Fibroblast of lung (primary cell): ENCODE measurements at regions not wholly inside any gene's neighbourhood (a gene's known extent, or its start where the extent isn't known, plus 50 kb on each side); places are given as distances from the start of the nearest gene placed in this dataset.
A peak's percentile ranks its signal among the peaks of the same experiment; 100 is the strongest.

Source experiments
- DNase-seq, 2 donors: peaks; one replicate each; pipeline versions ENCODE4 v3.0.0 to v3.0.0-alpha.2; 2010; ENCODE audit warnings: low read depth in 2 of 2
- H2AFZ ChIP-seq: 2 replicates; pipeline ENCODE4 v1.5.1; 2012; ENCODE audit warnings: low read length, control low read depth, inconsistent platforms
- H3K27ac ChIP-seq: 2 replicates; pipeline ENCODE4 v1.5.1; 2011; ENCODE audit warnings: low read length, control low read depth; ENCODE audit not compliant: insufficient read depth
- H3K27me3 ChIP-seq: 2 replicates; pipeline ENCODE4 v1.5.1; 2011; ENCODE audit warnings: mild to moderate bottlenecking, low read length; ENCODE audit not compliant: control insufficient read depth, insufficient read depth
- H3K36me3 ChIP-seq: 2 replicates; pipeline ENCODE4 v1.5.1; 2011; ENCODE audit warnings: low read length; ENCODE audit not compliant: control insufficient read depth, insufficient read depth
- H3K4me1 ChIP-seq: 2 replicates; pipeline ENCODE4 v1.5.1; 2011; ENCODE audit warnings: low read length; ENCODE audit not compliant: control insufficient read depth, insufficient read depth; ENCODE audit errors: extremely low read depth
- H3K4me2 ChIP-seq: 2 replicates; pipeline ENCODE4 v1.5.1; 2011; ENCODE audit warnings: low read length, control low read depth; ENCODE audit not compliant: insufficient read depth; ENCODE audit errors: extremely low read depth
- H3K4me3 ChIP-seq, 4 experiments: fragments of 200-600 bp in 1 of 4; sonication (generic) in 1 of 4; replicated peaks in 1 of 4; 2 replicates each; pipeline ENCODE4 v1.5.1; 2011 to 2016; ENCODE audit warnings: low read length in 4 of 4, low read depth in 3 of 4, mild to moderate bottlenecking in 3 of 4, control low read depth in 2 of 4, inconsistent platforms in 1 of 4, mixed read lengths in 1 of 4; ENCODE audit not compliant: insufficient read depth in 1 of 4; ENCODE audit errors: control extremely low read depth in 1 of 4
- H3K79me2 ChIP-seq: 2 replicates; pipeline ENCODE4 v1.5.1; 2012; ENCODE audit warnings: mild to moderate bottlenecking, low read length, inconsistent platforms; ENCODE audit not compliant: control insufficient read depth, insufficient read depth
- H3K9ac ChIP-seq: 2 replicates; pipeline ENCODE4 v1.5.1; 2011; ENCODE audit warnings: mild to moderate bottlenecking, low read length, control low read depth; ENCODE audit not compliant: insufficient read depth
- H3K9me3 ChIP-seq: 2 replicates; pipeline ENCODE4 v1.5.1; 2012; ENCODE audit warnings: low read depth, low read length; ENCODE audit not compliant: control insufficient read depth, insufficient read depth
- H4K20me1 ChIP-seq: 2 replicates; pipeline ENCODE4 v1.5.1; 2011; ENCODE audit warnings: low read length; ENCODE audit not compliant: control insufficient read depth, insufficient read depth; ENCODE audit errors: extremely low read depth
- CTCF ChIP-seq, 2 donors: IDR thresholded peaks in 1 of 2; conservative IDR thresholded peaks in 1 of 2; 1 replicate in 1 of 2; 2 replicates in 1 of 2; pipeline ENCODE4 v1.5.1; 2011 to 2012; ENCODE audit warnings: low read length in 2 of 2, control low read depth in 1 of 2, inconsistent platforms in 1 of 2, low read depth in 1 of 2, mild to moderate bottlenecking in 1 of 2
- EZH2 ChIP-seq: IDR thresholded peaks from 2 replicates; pipeline ENCODE4 v1.5.1; 2012; ENCODE audit warnings: low read length, control low read depth, mild to moderate bottlenecking; ENCODE audit errors: missing control alignments

GRCh38 chrX:121832446-121832845 lies 785.0 kb downstream of the GLUD2 start:
- H2AFZ ChIP-seq: no peak overlapping the region
- no peaks in the 10 kb centered on the region for H3K4me1 ChIP-seq
- no peak overlapping the region for H3K4me3 ChIP-seq
- H4K20me1 ChIP-seq: no peaks in the 10 kb centered on the region
- H3K27ac ChIP-seq: no peak overlapping the region
- H3K9ac ChIP-seq: no peak overlapping the region
- H3K36me3 ChIP-seq: no peaks in the 10 kb centered on the region
- H3K27me3 ChIP-seq: no peaks in the 10 kb centered on the region
- no peak for TF ChIP-seq EZH2
- TF ChIP-seq CTCF (conservative IDR thresholded peaks at IDR 0.05 in 1 of 2, IDR thresholded peaks at IDR 0.05 in 1 of 2; ENCODE audit: low read depth in 1 of 2, low read length in 2 of 2): no peak
- no peak overlapping the region for H3K4me2 ChIP-seq
- no peaks in the 10 kb centered on the region for H3K79me2 ChIP-seq
- peak in 1 of 2 donors; percentile 15 for DNase-seq
- H3K9me3 ChIP-seq: no peaks in the 10 kb centered on the region

GRCh38 chrX:121836000-121836399 lies 788.6 kb downstream of the GLUD2 start:
- Histone ChIP-seq H2AFZ (no peak overlapping the region), H4K20me1 (no peaks in the 10 kb centered on the region), H3K36me3 (no peaks in the 10 kb centered on the region), H3K9me3 (no peaks in the 10 kb centered on the region), H3K4me1 (no peaks in the 10 kb centered on the region), H3K27me3 (no peaks in the 10 kb centered on the region), H3K4me2 (no peak overlapping the region), H3K4me3 (no peak overlapping the region), H3K27ac (no peak overlapping the region), H3K9ac (no peak overlapping the region), H3K79me2 (no peaks in the 10 kb centered on the region)
- DNase-seq: no peak
- TF ChIP-seq EZH2: no peak
- TF ChIP-seq CTCF (conservative IDR thresholded peaks at IDR 0.05 in 1 of 2, IDR thresholded peaks at IDR 0.05 in 1 of 2; ENCODE audit: low read depth in 1 of 2, low read length in 2 of 2): no peak

- Histone ChIP-seq H3K9ac (no peak overlapping the region), H3K9me3 (no peaks in the 10 kb centered on the region), H3K4me2 (no peak overlapping the region), H3K4me3 (no peak overlapping the region), H3K4me1 (no peaks in the 10 kb centered on the region), H3K27me3 (no peaks in the 10 kb centered on the region), H3K79me2 (no peaks in the 10 kb centered on the region), H2AFZ (no peak overlapping the region), H3K27ac (no peak overlapping the region), H3K36me3 (no peaks in the 10 kb centered on the region), H4K20me1 (no peaks in the 10 kb centered on the region)
- DNase-seq: peak; percentile 0 to 52
- TF ChIP-seq CTCF (conservative IDR thresholded peaks at IDR 0.05 in 1 of 2, IDR thresholded peaks at IDR 0.05 in 1 of 2; ENCODE audit: low read depth in 1 of 2, low read length in 2 of 2) (no peak), EZH2 (no peak)
Measured at GRCh38 chrX:121851033-121851432, 803.6 kb downstream of the GLUD2 start.
